Mucosa of descending colon (tissue), 3 donors: ENCODE measurements at regions not wholly inside any gene's neighbourhood (a gene's known extent, or its start where the extent isn't known, plus 50 kb on each side); places are given as distances from the start of the nearest gene placed in this dataset.
A peak's percentile ranks its signal among the peaks of the same experiment; 100 is the strongest.
"Not testable (repeated sequence)": the region's sequence is repeated elsewhere in the genome, so short reads cannot be mapped to it uniquely, and the experiment has no call there.

Experiments used
- ATAC-seq: fragments of 200-7000 bp; cut with Tn5 transposase; one replicate; pipeline ENCODE4 v1.9.1; 2020; ENCODE audit warnings: mild to moderate bottlenecking, moderate library complexity
- DNase-seq, 3 donors: peaks; one replicate each; pipeline ENCODE4 v3.0.0-alpha.2; 2020
- H3K36me3 ChIP-seq: fragments of 200-600 bp; one replicate; pipeline ENCODE4 v1.8.0; 2021; ENCODE audit warnings: low read depth, mild to moderate bottlenecking
- H3K4me1 ChIP-seq: fragments of 200-600 bp; one replicate; pipeline ENCODE4 v1.8.0; 2021; ENCODE audit warnings: low read depth, mild to moderate bottlenecking
- H3K4me3 ChIP-seq: fragments of 200-600 bp; one replicate; pipeline ENCODE4 v1.8.0; 2021; ENCODE audit warnings: mild to moderate bottlenecking
- H3K9me3 ChIP-seq: fragments of 200-600 bp; one replicate; pipeline ENCODE4 v1.8.0; 2021; ENCODE audit warnings: mild to moderate bottlenecking
- CTCF ChIP-seq: fragments of 200-600 bp; IDR thresholded peaks from one replicate; pipeline ENCODE4 v1.8.0; 2022; ENCODE audit warnings: antibody characterized with exemption, mild to moderate bottlenecking
- intact Hi-C, 2 donors: fragments of 100-400 bp; cut with DNase I in 1 of 2; cut with micrococcal nuclease in 1 of 2; formaldehyde crosslinking; loops; one replicate each; pipeline versions ENCODE4 v1.11.0 to v1.11.1; 2022; cut with DNase I, micrococcal nuclease
- donor health status: DM: no; HTN: no; CAD: no; lungs with moderate emphysema.
- donor health status: DM: no; HTN: no; CAD: no.
- donor health status: DM: no; HTN: yes; CAD: no.

GRCh38 chr2:113386780-113387433 is 50.6 kb upstream of the ZNG1B start:
- H3K4me1 ChIP-seq, H3K36me3 ChIP-seq, H3K9me3 ChIP-seq, H3K4me3 ChIP-seq, intact Hi-C loops, DNase-seq: not testable (repeated sequence)
- ATAC-seq = peak; percentile 7

DNA sequence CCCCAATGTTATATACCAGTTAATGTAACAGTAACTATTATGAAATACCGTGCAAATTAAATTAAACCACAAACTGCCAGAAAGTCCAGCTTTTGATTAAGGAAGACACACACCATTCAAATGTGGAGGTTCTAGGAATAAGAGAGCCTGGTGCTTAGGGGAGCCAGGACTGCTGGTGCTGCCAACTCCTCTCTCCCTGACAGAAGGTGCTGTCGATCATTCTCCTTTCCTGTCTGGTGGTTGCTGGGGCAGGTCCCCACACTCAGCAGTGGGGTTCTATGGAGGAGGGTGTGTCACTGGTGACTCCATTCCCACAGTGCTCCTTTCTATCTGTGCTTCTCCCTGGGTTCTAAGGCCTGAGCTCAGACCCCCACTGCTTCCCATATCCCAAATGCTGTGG is 57.9 kb upstream of the ZNG1B start:
- not testable (repeated sequence) for ATAC-seq
- intact Hi-C loops = loop anchor here (10.0 kb wide), 2 partner anchors 135 to 245 kb away; no protein-coding TSS in a partner anchor

DNA sequence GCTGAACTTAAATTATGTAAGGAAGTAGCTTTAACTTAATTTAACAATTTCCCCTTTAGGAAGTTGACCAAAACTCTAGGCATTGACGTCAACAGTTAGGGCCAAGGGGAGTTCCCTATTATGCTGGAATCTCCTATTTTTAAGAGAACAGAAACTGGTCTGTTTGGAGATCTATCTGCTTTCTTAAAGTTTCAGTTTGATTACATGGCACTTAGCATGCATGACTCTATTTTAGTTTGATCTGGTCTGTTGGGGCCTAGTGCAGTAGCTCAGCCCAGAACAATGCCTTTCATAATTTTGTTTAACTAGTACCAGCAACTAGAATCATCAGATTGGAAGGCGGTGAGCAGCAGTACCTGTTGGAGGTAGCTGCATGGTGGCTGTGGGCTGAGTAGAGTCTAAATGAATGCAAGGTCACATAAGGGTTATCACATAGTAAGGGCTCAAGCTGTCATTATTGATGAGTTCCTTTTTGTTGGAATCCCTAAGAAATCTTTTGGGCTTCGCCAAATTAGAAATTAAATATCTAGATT is 60.5 kb upstream of the ZNG1B start:
- intact Hi-C loops = loop anchor here (10.0 kb wide), 2 partner anchors 132 to 242 kb away; no protein-coding TSS in a partner anchor
- Histone ChIP-seq H3K36me3 (no peaks in the 10 kb centered on the region), H3K4me1 (no peaks in the 10 kb centered on the region), H3K9me3 (no peaks in the 10 kb centered on the region), H3K4me3 (no peak overlapping the region)
- DNase-seq = no peak
- TF ChIP-seq CTCF = no peak
- peak; percentile 44 for ATAC-seq

More for the DNA sequence above, 57.9 kb upstream of the ZNG1B start:
- not testable (repeated sequence) for DNase-seq, H3K4me3 ChIP-seq, H3K4me1 ChIP-seq, H3K9me3 ChIP-seq, H3K36me3 ChIP-seq

- DNase-seq (no peak), ATAC-seq (no peak)
- no peaks in the 10 kb centered on the region for H3K9me3 ChIP-seq
- H3K4me3 ChIP-seq = no peak overlapping the region
- no peaks in the 10 kb centered on the region for H3K4me1 ChIP-seq
- intact Hi-C loops = loop anchor here (10.0 kb wide), 2 partner anchors 132 to 242 kb away; no protein-coding TSS in a partner anchor
- no peaks in the 10 kb centered on the region for H3K36me3 ChIP-seq
- no peak for TF ChIP-seq CTCF
Observed at GRCh38 chr2:113376253-113376912, 61.1 kb upstream of the ZNG1B start.

- ATAC-seq, DNase-seq, H3K4me1 ChIP-seq, H3K4me3 ChIP-seq, H3K9me3 ChIP-seq, H3K36me3 ChIP-seq: not testable (repeated sequence)
- intact Hi-C loops = loop anchor here (5.0 to 10.0 kb wide), 3 partner anchors 123 to 240 kb away; no protein-coding TSS in a partner anchor
Observed at GRCh38 chr2:113374857-113375256, 62.6 kb upstream of the ZNG1B start.

DNA sequence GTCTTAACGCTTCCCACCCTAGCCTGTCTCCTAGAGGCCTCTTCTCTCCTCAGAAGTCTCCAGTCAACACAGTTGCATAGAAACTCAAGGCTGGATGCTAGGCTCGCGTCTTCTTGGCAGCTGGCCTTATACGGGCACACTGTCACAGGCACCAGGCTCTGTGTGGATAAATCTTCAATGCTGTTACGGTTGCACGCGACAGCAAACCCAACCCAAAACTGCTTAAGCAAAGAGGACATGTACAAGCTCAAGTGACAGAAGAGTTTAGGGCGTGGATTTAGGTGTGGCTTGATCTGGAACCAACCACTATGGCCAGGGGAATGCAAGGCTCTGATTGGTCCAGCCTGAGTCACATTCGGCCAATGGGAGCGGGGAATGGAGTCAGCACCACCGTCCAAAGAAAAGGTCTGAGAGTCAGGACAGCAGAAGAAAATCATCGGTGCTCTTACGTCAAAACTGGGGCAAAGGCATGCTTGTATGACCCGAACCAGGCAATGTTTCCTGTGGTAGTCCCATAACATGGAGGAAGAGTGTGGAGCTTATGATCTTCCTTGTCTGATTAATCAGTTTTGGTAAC is 65.1 kb upstream of the ZNG1B start:
- not testable (repeated sequence) for H3K4me3 ChIP-seq, H3K36me3 ChIP-seq, ATAC-seq, DNase-seq, H3K9me3 ChIP-seq, H3K4me1 ChIP-seq
- intact Hi-C loops = loop anchor here (5.0 to 10.0 kb wide), 3 partner anchors 120 to 238 kb away; no protein-coding TSS in a partner anchor

DNA sequence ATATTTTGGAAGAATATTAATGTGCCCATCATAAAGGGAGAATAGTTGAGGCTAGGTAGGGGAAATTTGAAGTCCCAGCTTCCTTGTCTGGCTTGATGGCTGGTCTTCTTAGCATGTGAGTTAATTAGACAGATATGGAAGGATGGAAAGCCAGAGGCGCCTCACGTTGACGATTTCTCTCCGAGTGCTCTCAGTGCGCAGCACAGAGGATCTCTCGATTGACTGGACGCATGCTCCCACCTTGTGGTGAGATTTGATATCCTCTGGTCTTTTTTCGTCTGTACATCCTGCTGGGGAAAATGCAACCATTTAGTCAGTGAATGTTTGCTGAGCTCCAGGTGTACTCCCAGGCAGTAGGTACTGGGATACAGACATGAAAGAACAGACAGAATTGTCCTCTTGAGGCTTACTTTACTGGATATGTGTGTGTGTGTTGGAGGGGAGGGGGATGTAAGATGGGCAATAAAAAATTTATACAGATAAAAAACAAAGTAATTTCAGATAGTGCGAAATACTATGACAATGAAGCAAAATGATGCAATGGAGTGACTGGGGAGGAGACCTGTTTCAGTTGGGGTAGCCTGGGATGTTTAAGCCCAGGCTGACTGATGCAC is 66.9 kb upstream of the ZNG1B start:
- Histone ChIP-seq H3K4me1 (no peaks in the 10 kb centered on the region), H3K9me3 (no peaks in the 10 kb centered on the region), H3K36me3 (no peaks in the 10 kb centered on the region), H3K4me3 (no peak overlapping the region)
- no peak for TF ChIP-seq CTCF
- ATAC-seq (peak; percentile 99), DNase-seq (peak in 2 of 3 donors; percentile 47 to 85)
- intact Hi-C loops = loop anchor here (5.0 to 10.0 kb wide), 3 partner anchors 118 to 236 kb away; no protein-coding TSS in a partner anchor
